HAP-1 (cell line): ENCODE measurements at regions not wholly inside any gene's neighbourhood (a gene's known extent, or its start where the extent isn't known, plus 50 kb on each side); places are given as distances from the start of the nearest gene placed in this dataset.

ENCODE experiments used
- DNase-seq, 2 experiments: peaks; one replicate each; pipeline ENCODE4 v3.0.0-alpha.2; 2016 to 2020; ENCODE audit warnings: low spot score in 2 of 2
- H3K27me3 ChIP-seq: fragments of 250-450 bp; sonication (Bioruptor Pico); 2 replicates; pipeline ENCODE4 v1.5.1; 2020; ENCODE audit warnings: low read depth, mild to moderate bottlenecking, moderate library complexity
- H3K36me3 ChIP-seq: fragments of 250-450 bp; sonication (Bioruptor Pico); replicated peaks from 2 replicates; pipeline ENCODE4 v1.5.1; 2020; ENCODE audit warnings: mild to moderate bottlenecking
- H3K4me1 ChIP-seq: fragments of 250-450 bp; sonication (Bioruptor Pico); 2 replicates; pipeline ENCODE4 v1.5.1; 2020; ENCODE audit warnings: mild to moderate bottlenecking
- H3K4me3 ChIP-seq: fragments of 250-450 bp; sonication (Bioruptor Pico); 2 replicates; pipeline ENCODE4 v1.5.1; 2020; ENCODE audit warnings: mild to moderate bottlenecking, moderate library complexity
- H3K9me3 ChIP-seq: fragments of 250-450 bp; sonication (Bioruptor Pico); 2 replicates; pipeline ENCODE4 v1.5.1; 2020; ENCODE audit warnings: mild to moderate bottlenecking, moderate library complexity
- in situ Hi-C: fragments of 300-500 bp; cut with MboI; formaldehyde crosslinking; loops from 3 replicates; pipeline ENCODE4 v1.14.3; 2020; ENCODE audit warnings: low sequenced_read_pairs, inconsistent platforms, mixed read lengths

- no peaks in the 10 kb centered on the region for H3K27me3 ChIP-seq
- in situ Hi-C loops, result no loop called here
- no peak overlapping the region for H3K4me3 ChIP-seq
- H3K36me3 ChIP-seq, result no peaks in the 10 kb centered on the region
- H3K4me1 ChIP-seq, result no peaks in the 10 kb centered on the region
- DNase-seq, result no peak
- H3K9me3 ChIP-seq, result no peaks in the 10 kb centered on the region; the same call in 1 of the 2 replicates
These were observed 55.5 kb upstream of the GADD45A start for GRCh38 chr1:67629370-67630075.

- no peaks in the 10 kb centered on the region for H3K4me1 ChIP-seq
- no peak overlapping the region for H3K4me3 ChIP-seq
- in situ Hi-C loops, result no loop called here
These were observed 54.5 kb upstream of the GADD45A start for GRCh38 chr1:67630438-67631045.

GRCh38 chr1:67632356-67632755 is 52.6 kb upstream of the GADD45A start:
- Histone ChIP-seq H3K27me3 (no peaks in the 10 kb centered on the region), H3K9me3 (no peaks in the 10 kb centered on the region), H3K4me1 (no peaks in the 10 kb centered on the region), H3K4me3 (no peak overlapping the region), H3K36me3 (no peaks in the 10 kb centered on the region)
- in situ Hi-C loops, result no loop called here
- DNase-seq, result no peak

More at GRCh38 chr1:67630438-67631045, 54.5 kb upstream of the GADD45A start:
- no peaks in the 10 kb centered on the region for H3K36me3 ChIP-seq
- no peaks in the 10 kb centered on the region for H3K27me3 ChIP-seq
- DNase-seq, result no peak
- no peaks in the 10 kb centered on the region; the same call in 1 of the 2 replicates for H3K9me3 ChIP-seq

- Histone ChIP-seq H3K36me3 (no peaks in the 10 kb centered on the region), H3K27me3 (no peaks in the 10 kb centered on the region), H3K4me1 (no peaks in the 10 kb centered on the region), H3K9me3 (no peaks in the 10 kb centered on the region), H3K4me3 (no peak overlapping the region)
- no peak for DNase-seq
- in situ Hi-C loops, result no loop called here
These were observed 52.0 kb upstream of the GADD45A start for GRCh38 chr1:67632811-67633655.

DNA sequence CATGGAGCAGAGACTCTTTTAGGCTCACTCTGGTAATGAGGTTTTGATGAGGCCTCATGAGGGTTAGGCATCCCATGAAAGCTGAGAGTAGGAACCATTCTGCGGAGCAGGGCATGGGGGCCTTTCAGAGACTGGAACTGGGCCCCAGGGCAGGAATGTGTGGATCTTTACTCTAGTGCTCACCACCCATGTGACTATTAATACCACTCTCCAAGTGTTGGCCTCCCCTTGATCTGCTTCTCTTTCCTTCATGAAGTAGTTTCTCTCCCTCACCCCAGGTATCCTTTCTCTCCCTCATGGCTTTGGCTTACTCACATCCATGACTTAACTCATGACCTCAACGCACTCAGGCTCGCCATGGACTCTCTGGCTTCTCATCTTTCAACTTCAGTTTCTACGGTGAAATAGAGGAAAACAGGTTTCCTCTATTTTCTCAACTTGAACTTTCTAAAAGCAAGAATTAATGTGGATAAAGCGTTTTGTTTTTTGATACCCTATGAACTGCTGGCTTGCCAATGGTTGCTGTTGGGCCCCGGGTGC is 50.5 kb upstream of the GADD45A start:
- in situ Hi-C loops, result no loop called here
- Histone ChIP-seq H3K9me3 (no peaks in the 10 kb centered on the region), H3K27me3 (no peaks in the 10 kb centered on the region), H3K36me3 (no peaks in the 10 kb centered on the region), H3K4me3 (no peak overlapping the region), H3K4me1 (no peaks in the 10 kb centered on the region)
- DNase-seq, result no peak

GRCh38 chr1:67635055-67635809 is 49.8 kb upstream of the GADD45A start:
- H3K27me3 ChIP-seq, result no peaks in the 10 kb centered on the region
- H3K36me3 ChIP-seq, result no peaks in the 10 kb centered on the region
- no peak overlapping the region for H3K4me3 ChIP-seq
- H3K9me3 ChIP-seq, result no peaks in the 10 kb centered on the region
- no peak for DNase-seq
- H3K4me1 ChIP-seq, result no peaks in the 10 kb centered on the region
- in situ Hi-C loops, result no loop called here
